Vagina (tissue), 2 donors: ENCODE measurements at regions not wholly inside any gene's neighbourhood (a gene's known extent, or its start where the extent isn't known, plus 50 kb on each side); places are given as distances from the start of the nearest gene placed in this dataset.
"Not testable (repeated sequence)": the region's sequence is repeated elsewhere in the genome, so short reads cannot be mapped to it uniquely, and the experiment has no call there.

Experiments used
- DNase-seq, 2 donors: peaks; one replicate each; pipeline ENCODE4 v3.0.0-alpha.2; 2017; ENCODE audit errors: extremely low spot score in 2 of 2
- H3K27ac ChIP-seq: fragments of 200-600 bp; sonication (generic); one replicate; pipeline ENCODE4 v1.5.1; 2019
- H3K27me3 ChIP-seq: fragments of 200-600 bp; sonication (generic); one replicate; pipeline ENCODE4 v1.5.1; 2019
- H3K36me3 ChIP-seq, 2 donors: fragments of 200-600 bp; sonication (generic); one replicate each; pipeline ENCODE4 v1.5.1; 2017 to 2019
- H3K4me1 ChIP-seq: fragments of 200-600 bp; sonication (generic); one replicate; pipeline ENCODE4 v1.5.1; 2019
- H3K4me3 ChIP-seq, 2 donors: fragments of 200-600 bp; sonication (generic); 1 replicate in 1 of 2; 2 replicates in 1 of 2; pipeline ENCODE4 v1.5.1; 2016 to 2019
- H3K9me3 ChIP-seq: fragments of 200-600 bp; sonication (generic); one replicate; pipeline ENCODE4 v1.5.1; 2019
- POLR2A ChIP-seq, 2 donors: fragments of 450-650 bp; IDR thresholded peaks; one replicate each; pipeline ENCODE4 v1.6.1; 2017; ENCODE audit warnings: antibody characterized with exemption in 2 of 2, mild to moderate bottlenecking in 2 of 2, moderate library complexity in 2 of 2
- POLR2AphosphoS5 ChIP-seq, 2 donors: sonication (generic); formaldehyde crosslinking; IDR thresholded peaks; one replicate each; pipeline ENCODE4 v1.9.0; 2017; ENCODE audit warnings: antibody characterized with exemption in 2 of 2, mild to moderate bottlenecking in 2 of 2, low read depth in 1 of 2; ENCODE audit not compliant: insufficient read depth in 1 of 2
- intact Hi-C: fragments of 100-400 bp; cut with DNase I; formaldehyde crosslinking; loops from one replicate; pipeline ENCODE4 v1.15.1; 2023
- TF ChIP-seq, protein P1 (sequence below), 3 experiments: fragments of 450-650 bp in 2 of 3; fragments of 200-600 bp in 1 of 3; sonication (generic) in 1 of 3; IDR thresholded peaks; one replicate each; pipeline ENCODE4 v1.5.1; 2017 to 2019; ENCODE audit warnings: antibody characterized with exemption in 3 of 3, mild to moderate bottlenecking in 2 of 3, moderate library complexity in 2 of 3

GRCh38 chr2:224173933-224174332 lies 134.8 kb upstream of the SERPINE2 start:
- no peaks in the 10 kb centered on the region for H3K27me3 ChIP-seq
- TF ChIP-seq POLR2A (IDR thresholded peaks at IDR 0.05) (no peak), POLR2AphosphoS5 (IDR thresholded peaks at IDR 0.05; ENCODE audit: insufficient read depth in 1 of 2, low read depth in 1 of 2) (no peak)
- TF ChIP-seq, protein P1, sequence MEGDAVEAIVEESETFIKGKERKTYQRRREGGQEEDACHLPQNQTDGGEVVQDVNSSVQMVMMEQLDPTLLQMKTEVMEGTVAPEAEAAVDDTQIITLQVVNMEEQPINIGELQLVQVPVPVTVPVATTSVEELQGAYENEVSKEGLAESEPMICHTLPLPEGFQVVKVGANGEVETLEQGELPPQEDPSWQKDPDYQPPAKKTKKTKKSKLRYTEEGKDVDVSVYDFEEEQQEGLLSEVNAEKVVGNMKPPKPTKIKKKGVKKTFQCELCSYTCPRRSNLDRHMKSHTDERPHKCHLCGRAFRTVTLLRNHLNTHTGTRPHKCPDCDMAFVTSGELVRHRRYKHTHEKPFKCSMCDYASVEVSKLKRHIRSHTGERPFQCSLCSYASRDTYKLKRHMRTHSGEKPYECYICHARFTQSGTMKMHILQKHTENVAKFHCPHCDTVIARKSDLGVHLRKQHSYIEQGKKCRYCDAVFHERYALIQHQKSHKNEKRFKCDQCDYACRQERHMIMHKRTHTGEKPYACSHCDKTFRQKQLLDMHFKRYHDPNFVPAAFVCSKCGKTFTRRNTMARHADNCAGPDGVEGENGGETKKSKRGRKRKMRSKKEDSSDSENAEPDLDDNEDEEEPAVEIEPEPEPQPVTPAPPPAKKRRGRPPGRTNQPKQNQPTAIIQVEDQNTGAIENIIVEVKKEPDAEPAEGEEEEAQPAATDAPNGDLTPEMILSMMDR (IDR thresholded peaks at IDR 0.05): no peak
- peak in 1 of 2 donors; percentile 32 for DNase-seq
- no peak overlapping the region for H3K27ac ChIP-seq
- intact Hi-C loops: no loop called here
- H3K36me3 ChIP-seq: no peaks in the 10 kb centered on the region
- no peaks in the 10 kb centered on the region for H3K4me1 ChIP-seq
- H3K4me3 ChIP-seq: no peak overlapping the region
- no peaks in the 10 kb centered on the region for H3K9me3 ChIP-seq

- Histone ChIP-seq H3K36me3 (no peaks in the 10 kb centered on the region), H3K27me3 (no peaks in the 10 kb centered on the region), H3K4me3 (no peak overlapping the region), H3K27ac (no peak overlapping the region), H3K4me1 (no peaks in the 10 kb centered on the region), H3K9me3 (no peaks in the 10 kb centered on the region)
- intact Hi-C loops: no loop called here
- DNase-seq: no peak
- TF ChIP-seq, protein P1 (IDR thresholded peaks at IDR 0.05): no peak
These were observed 134.1 kb upstream of the SERPINE2 start for GRCh38 chr2:224173210-224173609.

GRCh38 chr2:224171226-224171625 lies 132.1 kb upstream of the SERPINE2 start:
- intact Hi-C loops: no loop called here
- Histone ChIP-seq H3K9me3 (no peaks in the 10 kb centered on the region), H3K27me3 (no peaks in the 10 kb centered on the region), H3K36me3 (no peaks in the 10 kb centered on the region), H3K27ac (no peak overlapping the region), H3K4me3 (no peak overlapping the region), H3K4me1 (no peaks in the 10 kb centered on the region)
- TF ChIP-seq POLR2AphosphoS5 (IDR thresholded peaks at IDR 0.05; ENCODE audit: insufficient read depth in 1 of 2, low read depth in 1 of 2): no peak
- TF ChIP-seq POLR2A (IDR thresholded peaks at IDR 0.05): no peak
- TF ChIP-seq, protein P1 (IDR thresholded peaks at IDR 0.05): no peak
- peak; percentile 47 to 79 for DNase-seq

- DNase-seq: peak; percentile 62 to 74
- H3K27ac ChIP-seq: no peak overlapping the region
- no peaks in the 10 kb centered on the region for H3K9me3 ChIP-seq
- no peaks in the 10 kb centered on the region for H3K27me3 ChIP-seq
- TF ChIP-seq POLR2AphosphoS5 (IDR thresholded peaks at IDR 0.05; ENCODE audit: insufficient read depth in 1 of 2, low read depth in 1 of 2) (no peak), POLR2A (IDR thresholded peaks at IDR 0.05) (no peak)
- TF ChIP-seq, protein P1 (IDR thresholded peaks at IDR 0.05): no peak
- intact Hi-C loops: no loop called here
- no peak overlapping the region for H3K4me3 ChIP-seq
- H3K36me3 ChIP-seq: no peaks in the 10 kb centered on the region
- no peaks in the 10 kb centered on the region for H3K4me1 ChIP-seq
These were observed 130.8 kb upstream of the SERPINE2 start for GRCh38 chr2:224169847-224170246.

DNA sequence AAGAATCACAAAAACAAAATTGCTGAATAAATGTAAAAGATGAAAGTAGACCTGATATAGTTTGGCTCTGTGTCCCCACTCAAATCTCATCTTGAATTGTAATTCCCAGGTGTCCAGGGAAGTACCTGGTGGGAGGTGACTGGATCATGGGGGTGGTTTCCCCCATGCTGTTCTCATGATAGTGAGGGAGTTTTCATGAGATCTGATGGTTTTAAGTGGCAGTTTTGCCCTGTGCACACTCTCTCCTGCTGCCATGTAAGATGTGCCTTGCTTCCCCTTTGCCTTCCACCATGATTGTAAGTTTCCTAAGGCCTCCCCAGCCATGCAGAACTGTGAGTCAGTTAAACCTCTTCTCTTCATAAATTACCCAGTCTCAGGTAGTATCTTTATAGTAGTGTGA lies 128.7 kb upstream of the SERPINE2 start:
- intact Hi-C loops: not testable (repeated sequence)

GRCh38 chr2:224166654-224167053 lies 127.6 kb upstream of the SERPINE2 start:
- intact Hi-C loops: no loop called here
- Histone ChIP-seq H3K9me3 (no peaks in the 10 kb centered on the region), H3K27me3 (no peaks in the 10 kb centered on the region), H3K4me3 (no peak overlapping the region), H3K36me3 (no peaks in the 10 kb centered on the region), H3K27ac (no peak overlapping the region), H3K4me1 (no peaks in the 10 kb centered on the region)
- TF ChIP-seq, protein P1 (IDR thresholded peaks at IDR 0.05): no peak
- no peak for DNase-seq

More for the DNA sequence above, 128.7 kb upstream of the SERPINE2 start:
- not testable (repeated sequence) for H3K9me3 ChIP-seq, DNase-seq, H3K27ac ChIP-seq, H3K27me3 ChIP-seq, H3K36me3 ChIP-seq, H3K4me1 ChIP-seq, H3K4me3 ChIP-seq
